ENCODE measurements at regions not wholly inside any gene's neighbourhood (a gene's known extent, or its start where the extent isn't known, plus 50 kb on each side); places are given as distances from the start of the nearest gene placed in this dataset.

DNA sequence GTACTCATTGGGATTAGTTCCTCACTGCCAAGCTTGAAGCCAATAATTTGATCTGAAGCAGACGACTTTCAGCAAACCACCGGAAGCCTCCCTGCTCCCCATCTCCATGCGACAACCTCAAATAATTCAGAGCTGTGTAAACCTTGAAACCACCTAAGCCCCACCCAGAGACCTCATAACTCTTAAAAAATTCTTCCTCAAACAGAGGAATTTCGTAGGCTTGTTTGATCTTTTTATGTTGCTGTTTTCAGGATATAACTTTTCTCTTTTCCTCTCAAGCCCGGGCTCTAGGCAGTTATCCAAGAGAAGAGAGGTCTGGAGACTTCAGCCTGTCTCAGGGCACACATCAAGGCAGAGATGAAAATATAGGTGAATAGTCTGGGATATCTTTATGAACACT lies 311.6 kb downstream of the KCNRG start:
- no peak for DNase-seq

- no peak for DNase-seq
These were observed 319.0 kb downstream of the KCNRG start for GRCh38 chr13:50334115-50334778.

- no peak for DNase-seq
These were observed 319.7 kb downstream of the KCNRG start for GRCh38 chr13:50334944-50335343.

DNA sequence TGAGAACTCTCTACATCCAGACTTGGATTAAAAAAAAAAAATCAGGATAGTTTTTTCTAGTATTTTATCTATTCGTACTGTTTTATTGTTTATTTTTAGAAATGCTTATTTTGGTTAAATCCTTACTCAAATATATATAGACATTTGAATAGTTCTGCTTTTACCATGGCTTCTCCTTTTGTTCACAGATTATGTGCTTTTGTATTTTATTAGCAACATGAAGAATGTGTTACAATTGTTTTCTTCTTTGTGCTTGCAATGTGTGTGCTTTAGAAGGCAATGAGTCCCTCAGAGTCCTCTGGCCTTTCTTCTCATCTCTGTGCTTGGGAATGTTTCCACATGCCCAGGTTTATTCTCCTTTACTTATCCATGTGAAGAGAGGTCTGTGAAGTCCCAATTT lies 324.0 kb downstream of the KCNRG start:
- no peak for DNase-seq

- no peak for DNase-seq
These were observed 324.9 kb downstream of the KCNRG start for GRCh38 chr13:50340146-50340545.

- DNase-seq: no peak
These were observed 325.5 kb downstream of the KCNRG start for GRCh38 chr13:50340551-50341287.

DNA sequence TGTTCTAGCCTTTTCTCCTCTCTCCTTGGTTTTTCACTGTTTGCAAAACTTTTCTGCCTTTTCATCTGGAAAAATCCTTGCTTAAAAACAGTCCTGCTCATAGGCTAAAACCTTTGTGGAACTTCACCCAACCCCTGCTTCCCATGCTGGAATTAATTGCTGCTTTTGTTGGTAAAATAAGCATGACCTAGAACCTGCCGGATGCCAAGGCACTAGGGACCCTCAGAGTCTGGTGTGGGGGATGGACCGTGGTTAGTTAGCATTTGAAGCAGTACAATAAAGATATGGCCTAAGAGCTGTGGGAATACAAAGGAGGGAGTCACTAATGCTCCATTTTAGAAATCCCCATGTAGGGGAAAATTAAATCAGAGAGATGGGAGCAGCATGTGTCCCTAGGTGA lies 326.3 kb downstream of the KCNRG start:
- no peak for DNase-seq

DNA sequence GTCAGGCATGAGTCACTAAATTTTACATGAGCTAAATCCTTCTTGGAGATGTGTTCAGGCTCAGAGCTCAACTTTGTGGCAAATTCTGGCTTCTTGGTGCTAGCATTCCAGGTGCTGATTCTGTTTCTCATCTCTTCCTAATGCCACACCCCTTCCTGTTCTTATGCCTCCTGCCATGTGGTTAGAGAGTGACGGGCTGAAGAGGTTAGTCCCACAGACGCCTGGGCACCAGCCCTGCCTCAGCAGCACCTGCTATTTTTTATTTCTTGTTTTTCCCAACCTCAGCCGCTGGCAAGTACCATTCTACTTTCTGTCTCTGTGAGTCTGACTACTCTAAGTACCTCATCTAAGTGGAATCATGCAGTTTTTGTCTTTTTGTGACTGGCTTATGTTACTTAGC lies 329.5 kb downstream of the KCNRG start:
- DNase-seq: peak; percentile 0

DNA sequence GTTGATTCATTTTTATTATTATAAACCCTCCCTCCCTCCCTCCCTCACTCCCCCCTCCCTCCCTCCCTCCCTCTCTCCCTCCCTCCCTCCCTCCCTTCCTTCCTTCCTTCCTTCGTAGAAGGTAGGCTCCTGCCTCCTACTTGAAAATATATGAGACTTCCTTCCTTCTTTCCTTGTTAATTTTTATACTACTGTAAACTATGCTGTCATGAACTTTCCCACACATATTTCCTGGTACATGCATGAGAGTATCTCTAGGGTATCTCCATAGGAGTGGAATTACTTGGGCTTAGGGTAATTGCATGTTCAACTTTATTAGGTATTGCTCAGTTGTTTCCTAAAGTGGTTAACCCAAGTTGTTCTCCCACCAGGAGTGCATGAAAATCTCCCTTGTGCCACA lies 330.6 kb downstream of the KCNRG start:
- DNase-seq: no peak

GRCh38 chr13:50348371-50348770 lies 333.1 kb downstream of the KCNRG start:
- DNase-seq: no peak

GRCh38 chr13:50352720-50353480 lies 337.7 kb downstream of the KCNRG start:
- no peak for DNase-seq

- DNase-seq: no peak
These were observed 338.6 kb downstream of the KCNRG start for GRCh38 chr13:50353651-50354415.

GRCh38 chr13:50355797-50356196 lies 340.6 kb downstream of the KCNRG start:
- no peak for DNase-seq

DNA sequence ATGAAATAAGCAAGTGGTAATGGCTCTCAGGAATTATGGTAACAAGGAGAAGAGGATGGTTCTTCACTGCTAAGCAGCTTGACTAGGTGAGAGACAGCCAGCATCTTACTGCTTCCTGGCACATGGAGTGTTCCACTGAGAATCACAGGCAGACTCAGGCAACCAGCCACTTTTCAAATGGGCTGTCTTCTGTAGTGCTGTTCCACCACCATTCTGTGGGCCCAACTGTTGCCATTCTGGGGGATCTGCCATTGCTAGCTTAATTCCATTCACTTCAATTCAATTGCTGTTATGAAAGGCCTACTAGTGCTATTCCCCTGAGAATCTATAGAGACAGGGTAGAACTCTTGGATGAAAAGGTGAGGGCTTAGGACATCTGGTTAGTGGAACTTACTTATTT lies 341.9 kb downstream of the KCNRG start:
- no peak for DNase-seq

GRCh38 chr13:50357586-50358118 lies 342.4 kb downstream of the KCNRG start:
- peak; percentile 43 for DNase-seq

DNA sequence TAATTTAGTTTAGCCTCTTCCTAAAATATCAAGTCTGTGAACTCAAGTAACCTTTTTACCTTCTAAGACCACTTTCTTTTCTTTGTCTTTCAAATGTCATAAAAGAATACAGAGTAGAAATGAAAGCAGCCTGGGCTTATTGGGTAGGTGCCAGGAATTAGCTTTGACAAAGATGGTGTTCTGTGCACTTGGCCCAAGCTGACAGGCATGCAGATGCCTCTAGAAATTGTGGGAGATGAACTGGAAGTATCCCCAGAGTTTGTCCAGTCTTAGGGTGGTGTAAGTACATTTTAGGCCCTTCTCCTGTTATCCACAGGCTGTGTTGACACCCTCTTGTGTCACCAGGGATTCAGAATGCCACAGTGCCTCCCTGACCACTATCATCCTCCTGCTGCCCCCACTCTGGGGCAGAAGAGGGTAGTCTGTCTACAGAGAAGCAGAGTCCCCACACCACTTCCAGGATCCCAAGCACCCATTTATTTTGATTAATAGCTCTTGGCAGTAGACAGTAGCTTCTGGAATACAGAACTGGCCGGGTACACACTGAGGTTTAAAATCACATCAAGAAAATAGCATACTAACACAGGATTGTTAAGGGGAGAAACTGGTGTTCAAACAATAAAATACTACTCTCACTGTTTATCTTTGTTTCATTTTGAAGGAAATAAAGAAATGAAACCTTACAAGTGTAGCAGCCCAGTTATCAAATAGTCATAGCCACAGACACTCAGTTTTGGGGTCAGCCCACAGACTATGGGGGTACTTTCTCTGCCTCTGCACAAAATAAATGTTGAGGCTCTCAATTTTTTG lies 343.2 kb downstream of the KCNRG start:
- DNase-seq: peak; percentile 21

DNA sequence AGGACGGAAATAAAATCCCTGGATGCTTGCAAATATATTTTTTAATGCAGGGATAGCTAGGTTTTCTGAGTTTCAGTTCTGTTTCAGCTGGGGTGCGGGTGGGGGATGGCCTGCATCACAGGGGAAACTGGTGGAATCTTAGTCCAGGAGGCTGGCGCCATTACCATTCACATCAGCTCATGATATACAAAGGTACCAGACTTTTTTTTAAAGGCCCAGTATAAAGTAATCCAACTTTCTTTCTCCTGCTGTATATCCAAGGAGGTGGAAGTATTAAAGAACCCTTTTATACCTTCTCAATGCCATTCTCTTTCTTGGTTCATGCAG lies 343.8 kb downstream of the KCNRG start:
- DNase-seq: no peak

- DNase-seq: no peak
These were observed 344.5 kb downstream of the KCNRG start for GRCh38 chr13:50359779-50360178.

GRCh38 chr13:50360637-50361036 lies 345.4 kb downstream of the KCNRG start:
- DNase-seq: no peak

- no peak for DNase-seq
These were observed 346.0 kb downstream of the KCNRG start for GRCh38 chr13:50361282-50361681.

- DNase-seq: peak; percentile 76
These were observed 350.5 kb downstream of the KCNRG start for GRCh38 chr13:50365408-50366391.

All from NCI-H1105 treated with DMSO at 0.1 percent for 48 hours (cell line).